Right forelimb (tissue), 1 donor: ENCODE measurements at regions not wholly inside any gene's neighbourhood (a gene's known extent, or its start where the extent isn't known, plus 50 kb on each side); places are given as distances from the start of the nearest gene placed in this dataset.

Source experiments
- DNase-seq: peaks from one replicate; pipeline ENCODE4 v3.0.0-alpha.2; 2018

- DNase-seq = no peak
Observed at GRCh38 chr22:49600891-49601431, 226.7 kb downstream of the BRD1 start.

- DNase-seq = no peak
Observed at GRCh38 chr22:49600468-49600867, 227.2 kb downstream of the BRD1 start.

GRCh38 chr22:49599691-49600455, 227.8 kb downstream of the BRD1 start:
- DNase-seq = no peak

- no peak for DNase-seq
Observed at GRCh38 chr22:49599039-49599438, 228.6 kb downstream of the BRD1 start.

- no peak for DNase-seq
Observed at GRCh38 chr22:49598338-49598737, 229.3 kb downstream of the BRD1 start.

- no peak for DNase-seq
Observed at GRCh38 chr22:49597428-49598039, 230.1 kb downstream of the BRD1 start.

- DNase-seq = no peak
Observed at GRCh38 chr22:49595465-49596078, 232.1 kb downstream of the BRD1 start.

- no peak for DNase-seq
Observed at GRCh38 chr22:49594078-49594477, 233.6 kb downstream of the BRD1 start.

- DNase-seq = no peak
Observed at GRCh38 chr22:49593509-49593908, 234.2 kb downstream of the BRD1 start.

GRCh38 chr22:49592780-49593501, 234.7 kb downstream of the BRD1 start:
- DNase-seq = no peak

GRCh38 chr22:49590851-49591445, 236.7 kb downstream of the BRD1 start:
- DNase-seq = no peak

GRCh38 chr22:49590381-49590780, 237.3 kb downstream of the BRD1 start:
- no peak for DNase-seq

- DNase-seq = no peak
Observed at GRCh38 chr22:49589811-49590210, 237.9 kb downstream of the BRD1 start.

- no peak for DNase-seq
Observed at GRCh38 chr22:49589301-49589700, 238.4 kb downstream of the BRD1 start.

- DNase-seq = no peak
Observed at GRCh38 chr22:49588739-49589138, 238.9 kb downstream of the BRD1 start.

GRCh38 chr22:49587987-49588386, 239.7 kb downstream of the BRD1 start:
- no peak for DNase-seq

- no peak for DNase-seq
Observed at GRCh38 chr22:49587421-49587820, 240.3 kb downstream of the BRD1 start.

GRCh38 chr22:49586873-49587272, 240.8 kb downstream of the BRD1 start:
- no peak for DNase-seq

GRCh38 chr22:49586244-49586748, 241.4 kb downstream of the BRD1 start:
- DNase-seq = no peak

- no peak for DNase-seq
Observed at GRCh38 chr22:49585461-49586243, 242.0 kb downstream of the BRD1 start.

- no peak for DNase-seq
Observed at GRCh38 chr22:49583886-49584505, 243.7 kb downstream of the BRD1 start.
